ENCODE measurements at regions not wholly inside any gene's neighbourhood (a gene's known extent, or its start where the extent isn't known, plus 50 kb on each side); places are given as distances from the start of the nearest gene placed in this dataset.

GRCh38 chr2:75334076-75334475 is 134.8 kb upstream of the TACR1 start:
- TF ChIP-seq CTCF (conservative IDR thresholded peaks at IDR 0.05; ENCODE audit: low read length) (no peak), EZH2phosphoT487 (IDR thresholded peaks at IDR 0.05; ENCODE audit: borderline replicate concordance, low read depth, low read length) (no peak)

Data from OCI-LY7 (cell line).